Trophoblast cell (in vitro differentiated cells and primary cell): ENCODE measurements at regions not wholly inside any gene's neighbourhood (a gene's known extent, or its start where the extent isn't known, plus 50 kb on each side); places are given as distances from the start of the nearest gene placed in this dataset.
"Not testable (repeated sequence)": the region's sequence is repeated elsewhere in the genome, so short reads cannot be mapped to it uniquely, and the experiment has no call there.

Source experiments
- DNase-seq, 2 donors: peaks; one replicate each; pipeline ENCODE4 v3.0.0-alpha.2; 2016
- H2AFZ ChIP-seq: 2 replicates; pipeline ENCODE4 v1.6.1; 2013; ENCODE audit warnings: low read length, moderate library complexity, mild to moderate bottlenecking; ENCODE audit not compliant: insufficient read depth, poor library complexity
- H2AK5ac ChIP-seq: 2 replicates; pipeline ENCODE4 v1.6.1; 2013; ENCODE audit warnings: mild to moderate bottlenecking, low read length
- H2BK120ac ChIP-seq: 2 replicates; pipeline ENCODE4 v1.6.1; 2013; ENCODE audit warnings: low read length, mild to moderate bottlenecking, moderate library complexity; ENCODE audit not compliant: insufficient read depth, poor library complexity
- H2BK12ac ChIP-seq: 2 replicates; pipeline ENCODE4 v1.6.1; 2013; ENCODE audit warnings: mild to moderate bottlenecking, low read length, moderate library complexity
- H2BK5ac ChIP-seq: 2 replicates; pipeline ENCODE4 v1.6.1; 2013; ENCODE audit warnings: low read length, low read depth, moderate library complexity, mild to moderate bottlenecking; ENCODE audit not compliant: poor library complexity
- H3K14ac ChIP-seq: 2 replicates; pipeline ENCODE4 v1.6.1; 2013; ENCODE audit warnings: mild to moderate bottlenecking, low read length
- H3K18ac ChIP-seq: 2 replicates; pipeline ENCODE4 v1.6.1; 2013; ENCODE audit warnings: mild to moderate bottlenecking, low read length
- H3K23ac ChIP-seq: 2 replicates; pipeline ENCODE4 v1.6.1; 2013; ENCODE audit warnings: low read length
- H3K27ac ChIP-seq: 2 replicates; pipeline ENCODE4 v1.5.1; 2013; ENCODE audit warnings: low read depth, mild to moderate bottlenecking, inconsistent platforms, low read length, moderate library complexity
- H3K27me3 ChIP-seq: 2 replicates; pipeline ENCODE4 v1.6.1; 2013; ENCODE audit warnings: inconsistent platforms, mild to moderate bottlenecking, low read length, moderate library complexity; ENCODE audit not compliant: insufficient read depth
- H3K36me3 ChIP-seq, 2 experiments: 1 replicate in 1 of 2; 2 replicates in 1 of 2; pipeline ENCODE4 v1.6.1; 2013; ENCODE audit warnings: low read length in 2 of 2, mild to moderate bottlenecking in 2 of 2, moderate library complexity in 1 of 2; ENCODE audit not compliant: insufficient read depth in 2 of 2, control insufficient read depth in 1 of 2
- H3K4ac ChIP-seq: 2 replicates; pipeline ENCODE4 v1.6.1; 2013; ENCODE audit warnings: low read depth, mild to moderate bottlenecking, low read length, moderate library complexity
- H3K4me1 ChIP-seq, 2 experiments: 1 replicate in 1 of 2; 2 replicates in 1 of 2; pipeline ENCODE4 v1.6.1; 2013; ENCODE audit warnings: low read length in 2 of 2, mild to moderate bottlenecking in 2 of 2, moderate library complexity in 1 of 2; ENCODE audit not compliant: insufficient read depth in 2 of 2, control insufficient read depth in 1 of 2
- H3K4me2 ChIP-seq: 2 replicates; pipeline ENCODE4 v1.6.1; 2013; ENCODE audit warnings: inconsistent platforms, mild to moderate bottlenecking, low read length, moderate library complexity
- H3K4me3 ChIP-seq: 2 replicates; pipeline ENCODE4 v1.5.1; 2013; ENCODE audit warnings: mild to moderate bottlenecking, low read depth, low read length, inconsistent platforms
- H3K79me1 ChIP-seq: one replicate; pipeline ENCODE4 v1.6.1; 2013; ENCODE audit warnings: low read length
- H3K79me2 ChIP-seq: 2 replicates; pipeline ENCODE4 v1.6.1; 2013; ENCODE audit warnings: low read length, mild to moderate bottlenecking; ENCODE audit not compliant: control insufficient read depth, insufficient read depth, poor library complexity
- H3K9ac ChIP-seq: 2 replicates; pipeline ENCODE4 v1.6.1; 2013; ENCODE audit warnings: mild to moderate bottlenecking, low read length
- H3K9me3 ChIP-seq: 2 replicates; pipeline ENCODE4 v1.6.1; 2013; ENCODE audit warnings: low read depth, mild to moderate bottlenecking, control low read depth, inconsistent platforms, low read length; ENCODE audit not compliant: insufficient read depth
- H4K12ac ChIP-seq: 2 replicates; pipeline ENCODE4 v1.6.1; 2013; ENCODE audit warnings: low read depth, mild to moderate bottlenecking, low read length, moderate library complexity
- H4K8ac ChIP-seq: 2 replicates; pipeline ENCODE4 v1.6.1; 2013; ENCODE audit warnings: low read depth, mild to moderate bottlenecking, low read length, moderate library complexity
- H4K91ac ChIP-seq: one replicate; pipeline ENCODE4 v1.6.1; 2013; ENCODE audit warnings: low read depth, mild to moderate bottlenecking, low read length, moderate library complexity
- WGBS: extraction: QIAGEN DNeasy Blood & Tissue Kit; methylation state at CpG from one replicate; pipeline ENCODE4 v1.1.7; 2013; ENCODE audit warnings: missing lambda C conversion rate; ENCODE audit not compliant: insufficient read length, insufficient coverage; ENCODE audit errors: extremely low coverage; 5-methylcytosine and 5-hydroxymethylcytosine counted together

GRCh38 chr5:34415559-34416198 lies 240.4 kb upstream of the RAI14 start:
- Histone ChIP-seq H4K8ac (no peak overlapping the region), H3K4me1 (peaks cover 8 to 12% of the 10 kb centered on the region in 2 experiments), H3K79me1 (peaks cover 10% of the 10 kb centered on the region), H2BK5ac (no peak overlapping the region), H4K12ac (no peak overlapping the region), H3K4ac (no peak overlapping the region), H3K27me3 (no peaks in the 10 kb centered on the region), H3K4me3 (no peak overlapping the region), H3K18ac (no peak overlapping the region), H3K9me3 (no peaks in the 10 kb centered on the region), H3K23ac (no peak overlapping the region), H2BK12ac (no peak overlapping the region), H4K91ac (no peak overlapping the region), H2BK120ac (no peak overlapping the region), H3K27ac (no peak overlapping the region), H3K9ac (no peak overlapping the region), H3K36me3 (no peaks in the 10 kb centered on the region), H3K4me2 (no peak overlapping the region), H2AFZ (no peak overlapping the region), H3K14ac (no peak overlapping the region), H3K79me2 (no peaks in the 10 kb centered on the region), H2AK5ac (no peak overlapping the region)
- DNase-seq, result no peak
- WGBS, result no CpG with 5 or more reads among the region's 2 CpGs

DNA sequence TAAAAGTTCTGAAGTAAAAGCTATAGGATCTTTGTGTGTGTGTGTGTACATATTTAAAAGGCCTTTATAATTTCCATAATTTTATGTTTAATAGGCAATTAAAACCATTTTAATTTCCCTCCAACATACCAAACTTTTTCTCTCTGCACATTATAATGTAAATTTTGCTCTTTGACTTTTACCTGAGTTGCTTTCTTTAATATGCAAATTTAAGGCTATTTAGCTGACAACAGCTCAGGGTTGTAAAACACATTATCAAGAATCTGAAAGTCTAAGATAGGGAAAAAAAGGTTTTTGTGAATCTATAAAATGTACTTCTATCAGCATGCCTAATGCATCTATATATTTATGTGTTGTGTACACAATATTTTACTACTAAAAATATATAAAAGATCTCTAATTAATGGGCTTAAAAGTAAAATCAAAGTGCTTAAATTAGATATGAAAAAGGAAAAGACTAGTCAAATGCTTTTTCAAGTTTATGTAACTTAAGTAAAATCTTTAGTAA lies 239.6 kb upstream of the RAI14 start:
- no peaks in the 10 kb centered on the region for H3K36me3 ChIP-seq
- no peak overlapping the region for H4K12ac ChIP-seq
- H3K4me1 ChIP-seq, result peaks cover 3 to 8% of the 10 kb centered on the region in 2 experiments
- no peak overlapping the region for H4K91ac ChIP-seq
- no peak overlapping the region for H3K9ac ChIP-seq
- no peaks in the 10 kb centered on the region for H3K9me3 ChIP-seq
- H3K79me2 ChIP-seq, result no peaks in the 10 kb centered on the region
- no peak for DNase-seq
- H3K27ac ChIP-seq, result no peak overlapping the region
- no peak overlapping the region for H3K18ac ChIP-seq
- H3K27me3 ChIP-seq, result no peaks in the 10 kb centered on the region
- H2AFZ ChIP-seq, result no peak overlapping the region
- H3K14ac ChIP-seq, result no peak overlapping the region
- peaks cover 5% of the 10 kb centered on the region for H3K79me1 ChIP-seq
- H3K23ac ChIP-seq, result no peak overlapping the region
- no peak overlapping the region for H2BK12ac ChIP-seq
- H3K4me3 ChIP-seq, result no peak overlapping the region
- no peak overlapping the region for H4K8ac ChIP-seq
- H3K4ac ChIP-seq, result no peak overlapping the region
- no peak overlapping the region for H2AK5ac ChIP-seq
- no peak overlapping the region for H3K4me2 ChIP-seq
- no peak overlapping the region for H2BK120ac ChIP-seq
- H2BK5ac ChIP-seq, result no peak overlapping the region

- not testable (repeated sequence) for H2BK12ac ChIP-seq, H2BK120ac ChIP-seq, H3K18ac ChIP-seq, H3K4me1 ChIP-seq, H4K91ac ChIP-seq, H2AFZ ChIP-seq, H3K27me3 ChIP-seq, H2BK5ac ChIP-seq, H3K27ac ChIP-seq, H3K79me2 ChIP-seq, H2AK5ac ChIP-seq, H3K23ac ChIP-seq, H4K12ac ChIP-seq, H3K4me2 ChIP-seq, H3K9ac ChIP-seq, H3K9me3 ChIP-seq, H3K14ac ChIP-seq, H3K36me3 ChIP-seq, H4K8ac ChIP-seq, H3K4me3 ChIP-seq, DNase-seq, H3K4ac ChIP-seq, H3K79me1 ChIP-seq
- no CpG with 5 or more reads among the region's 2 CpGs for WGBS
Observed at GRCh38 chr5:34420191-34420590, 235.9 kb upstream of the RAI14 start.

DNA sequence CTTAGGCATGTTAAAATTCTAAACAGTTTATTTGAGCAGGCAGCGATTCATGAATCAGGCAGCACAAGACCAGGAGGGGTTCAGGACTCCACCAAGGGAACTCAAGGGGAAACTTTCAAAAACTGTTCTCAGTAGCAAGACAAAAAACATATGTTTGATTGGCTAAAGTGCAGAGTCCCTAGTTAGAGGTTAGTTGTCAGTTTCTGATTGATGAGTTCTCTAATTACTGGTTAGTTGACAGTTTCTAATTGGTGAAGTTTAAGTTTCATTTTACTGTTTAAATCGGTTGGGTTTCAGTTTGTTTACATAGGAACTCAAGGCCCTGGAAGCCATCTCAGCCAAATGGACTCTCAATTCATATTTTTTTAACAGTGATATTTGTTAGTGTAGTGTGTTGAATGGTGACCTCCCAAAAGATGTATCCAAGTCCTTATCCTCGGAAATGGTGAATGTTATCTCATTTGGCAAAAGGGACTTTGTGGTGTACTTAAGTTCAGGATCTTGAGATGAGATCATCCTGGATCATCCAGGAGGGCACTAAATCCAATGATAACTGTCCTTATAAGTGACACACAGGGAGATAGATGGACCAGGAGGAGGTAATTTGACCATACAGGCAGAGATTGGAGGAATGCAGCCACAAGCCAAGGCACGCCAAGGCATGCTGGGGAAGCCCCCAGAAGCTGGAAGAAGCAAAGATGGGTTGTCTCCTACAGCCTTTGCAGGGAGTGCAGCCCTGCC lies 219.2 kb upstream of the RAI14 start:
- H3K4me2 ChIP-seq, result no peak overlapping the region
- no peak overlapping the region for H2BK5ac ChIP-seq

More for the DNA sequence above, 219.2 kb upstream of the RAI14 start:
- no peak overlapping the region for H4K8ac ChIP-seq
- WGBS, result no CpG with 5 or more reads among the region's 4 CpGs
- no peak overlapping the region for H2AFZ ChIP-seq
- H3K4ac ChIP-seq, result no peak overlapping the region
- no peak overlapping the region for H3K27ac ChIP-seq
- no peak overlapping the region for H4K91ac ChIP-seq
- no peak overlapping the region for H2AK5ac ChIP-seq
- H4K12ac ChIP-seq, result no peak overlapping the region
- H3K14ac ChIP-seq, result no peak overlapping the region
- H3K4me3 ChIP-seq, result no peak overlapping the region
- no peak overlapping the region for H2BK12ac ChIP-seq
- no peaks in the 10 kb centered on the region for H3K4me1 ChIP-seq
- DNase-seq, result no peak
- H3K79me1 ChIP-seq, result no peaks in the 10 kb centered on the region
- H3K36me3 ChIP-seq, result no peaks in the 10 kb centered on the region
- H3K9ac ChIP-seq, result no peak overlapping the region
- H3K27me3 ChIP-seq, result no peaks in the 10 kb centered on the region
- no peaks in the 10 kb centered on the region for H3K9me3 ChIP-seq
- no peak overlapping the region for H2BK120ac ChIP-seq
- no peak overlapping the region for H3K18ac ChIP-seq
- no peak overlapping the region for H3K23ac ChIP-seq
- no peaks in the 10 kb centered on the region for H3K79me2 ChIP-seq
